Gastroesophageal sphincter (tissue), 4 donors: ENCODE measurements at regions not wholly inside any gene's neighbourhood (a gene's known extent, or its start where the extent isn't known, plus 50 kb on each side); places are given as distances from the start of the nearest gene placed in this dataset.
A peak's percentile ranks its signal among the peaks of the same experiment; 100 is the strongest.

Source experiments
- ATAC-seq: fragments of 150-250 bp; one replicate; pipeline ENCODE4 v1.9.1; 2016; ENCODE audit warnings: mild to moderate bottlenecking, moderate library complexity
- H3K27ac ChIP-seq, 4 donors: fragments of 200-600 bp; sonication (generic) in 3 of 4; 1 replicate in 3 of 4; 2 replicates in 1 of 4; pipeline ENCODE4 v1.5.1; 2016 to 2019
- H3K27me3 ChIP-seq: fragments of 200-600 bp; sonication (generic); one replicate; pipeline ENCODE4 v1.5.1; 2019
- H3K36me3 ChIP-seq, 2 donors: fragments of 200-600 bp; sonication (generic); one replicate each; pipeline ENCODE4 v1.5.1; 2019; ENCODE audit warnings: control low read depth in 1 of 2
- H3K4me1 ChIP-seq, 3 donors: fragments of 200-600 bp; sonication (generic); 1 replicate in 2 of 3; 2 replicates in 1 of 3; pipeline ENCODE4 v1.5.1; 2016 to 2019; ENCODE audit warnings: control low read depth in 2 of 3
- H3K4me3 ChIP-seq, 2 donors: fragments of 200-600 bp; sonication (generic); one replicate each; pipeline ENCODE4 v1.5.1; 2019; ENCODE audit warnings: mild to moderate bottlenecking in 1 of 2, moderate library complexity in 1 of 2
- H3K9me3 ChIP-seq, 3 donors: fragments of 200-600 bp; sonication (generic); one replicate each; pipeline ENCODE4 v1.5.1; 2017 to 2019; ENCODE audit warnings: control low read depth in 2 of 3
- EP300 ChIP-seq: sonication (generic); formaldehyde crosslinking; IDR thresholded peaks from one replicate; pipeline ENCODE4 v1.6.1; 2017; ENCODE audit warnings: antibody characterized with exemption, mild to moderate bottlenecking
- POLR2A ChIP-seq, 2 donors: fragments of 450-650 bp; IDR thresholded peaks; one replicate each; pipeline ENCODE4 v1.6.1; 2017; ENCODE audit warnings: antibody characterized with exemption in 2 of 2, mild to moderate bottlenecking in 2 of 2, moderate library complexity in 1 of 2
- POLR2AphosphoS5 ChIP-seq: sonication (generic); formaldehyde crosslinking; IDR thresholded peaks from one replicate; pipeline ENCODE4 v1.6.1; 2017; ENCODE audit warnings: antibody characterized with exemption
- WGBS, 2 donors: methylation state at CpG; one replicate each; pipeline ENCODE4 v1.1.5; 2018; ENCODE audit warnings: low coverage in 1 of 2; 5-methylcytosine and 5-hydroxymethylcytosine counted together
- TF ChIP-seq, protein P1 (sequence below), 4 experiments: fragments of 200-600 bp in 2 of 4; fragments of 450-650 bp in 2 of 4; sonication (generic) in 1 of 4; IDR thresholded peaks; one replicate each; pipeline ENCODE4 v1.5.1; 2017 to 2019; ENCODE audit warnings: antibody characterized with exemption in 4 of 4, mild to moderate bottlenecking in 2 of 4, moderate library complexity in 2 of 4

DNA sequence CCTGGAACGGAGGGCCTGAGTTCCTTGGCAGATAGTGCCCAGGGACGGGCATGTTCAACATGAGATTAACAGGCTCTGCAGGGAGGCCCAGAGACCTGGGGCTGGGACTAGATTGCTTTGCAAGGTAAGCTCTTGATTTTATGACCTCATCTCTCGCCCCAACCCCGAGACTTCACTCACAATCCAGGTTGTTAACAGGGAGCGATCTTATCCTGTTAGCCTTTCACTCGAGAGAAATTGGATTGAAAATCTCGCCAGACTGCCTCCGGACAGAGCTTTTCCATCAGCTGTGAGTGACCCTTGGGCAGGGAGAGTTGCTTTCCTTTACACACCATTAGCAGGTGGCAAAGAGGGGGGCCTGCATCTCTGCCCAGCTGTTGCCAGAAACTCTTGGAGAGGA is 521.7 kb upstream of the EEF2KMT start:
- no peak for ATAC-seq
- Histone ChIP-seq H3K27ac (no peak overlapping the region), H3K27me3 (peaks cover 47% of the 10 kb centered on the region), H3K36me3 (no peaks in the 10 kb centered on the region), H3K9me3 (no peaks in the 10 kb centered on the region), H3K4me1 (no peaks in the 10 kb centered on the region), H3K4me3 (no peak overlapping the region)
- WGBS, 2 donors, result 20% methylated on average over 2 of the region's 8 CpGs; no CpG with 5 or more reads in 1 of the 2 donors
- no peak for TF ChIP-seq POLR2A (IDR thresholded peaks at IDR 0.05)
- TF ChIP-seq, protein P1, sequence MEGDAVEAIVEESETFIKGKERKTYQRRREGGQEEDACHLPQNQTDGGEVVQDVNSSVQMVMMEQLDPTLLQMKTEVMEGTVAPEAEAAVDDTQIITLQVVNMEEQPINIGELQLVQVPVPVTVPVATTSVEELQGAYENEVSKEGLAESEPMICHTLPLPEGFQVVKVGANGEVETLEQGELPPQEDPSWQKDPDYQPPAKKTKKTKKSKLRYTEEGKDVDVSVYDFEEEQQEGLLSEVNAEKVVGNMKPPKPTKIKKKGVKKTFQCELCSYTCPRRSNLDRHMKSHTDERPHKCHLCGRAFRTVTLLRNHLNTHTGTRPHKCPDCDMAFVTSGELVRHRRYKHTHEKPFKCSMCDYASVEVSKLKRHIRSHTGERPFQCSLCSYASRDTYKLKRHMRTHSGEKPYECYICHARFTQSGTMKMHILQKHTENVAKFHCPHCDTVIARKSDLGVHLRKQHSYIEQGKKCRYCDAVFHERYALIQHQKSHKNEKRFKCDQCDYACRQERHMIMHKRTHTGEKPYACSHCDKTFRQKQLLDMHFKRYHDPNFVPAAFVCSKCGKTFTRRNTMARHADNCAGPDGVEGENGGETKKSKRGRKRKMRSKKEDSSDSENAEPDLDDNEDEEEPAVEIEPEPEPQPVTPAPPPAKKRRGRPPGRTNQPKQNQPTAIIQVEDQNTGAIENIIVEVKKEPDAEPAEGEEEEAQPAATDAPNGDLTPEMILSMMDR (IDR thresholded peaks at IDR 0.05), result no peak
- TF ChIP-seq EP300, result no peak
- TF ChIP-seq POLR2AphosphoS5, result no peak

DNA sequence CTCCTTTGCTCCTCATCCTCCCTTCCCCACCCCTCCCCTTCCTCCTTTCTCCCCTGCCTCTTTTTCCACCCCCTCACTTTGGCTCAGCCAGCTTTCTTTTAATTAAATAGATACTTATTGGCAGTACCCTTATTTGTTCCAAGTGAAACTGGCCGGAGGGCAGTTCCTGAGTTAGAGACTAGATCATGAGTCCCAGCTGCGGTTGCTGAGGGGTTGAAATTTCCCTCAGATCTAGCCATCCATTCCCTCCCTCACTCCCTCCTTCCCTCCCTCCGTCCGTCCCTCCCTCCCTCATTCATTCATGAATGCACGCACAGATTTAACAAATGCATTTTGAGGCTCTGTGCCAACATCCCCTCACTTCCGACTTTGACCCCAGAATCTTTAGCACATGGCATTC is 519.2 kb upstream of the EEF2KMT start:
- no peak for ATAC-seq
- no peaks in the 10 kb centered on the region for H3K4me1 ChIP-seq
- no peaks in the 10 kb centered on the region for H3K36me3 ChIP-seq
- no peak overlapping the region for H3K27ac ChIP-seq
- WGBS, 2 donors, result 20 to 28% methylated on average over 1 to 6 of the region's 6 CpGs
- H3K27me3 ChIP-seq, result peaks cover 65% of the 10 kb centered on the region
- TF ChIP-seq POLR2AphosphoS5, result no peak
- TF ChIP-seq, protein P1 (IDR thresholded peaks at IDR 0.05), result no peak
- TF ChIP-seq EP300, result no peak
- TF ChIP-seq POLR2A (IDR thresholded peaks at IDR 0.05), result no peak
- no peaks in the 10 kb centered on the region for H3K9me3 ChIP-seq
- H3K4me3 ChIP-seq, result no peak overlapping the region

DNA sequence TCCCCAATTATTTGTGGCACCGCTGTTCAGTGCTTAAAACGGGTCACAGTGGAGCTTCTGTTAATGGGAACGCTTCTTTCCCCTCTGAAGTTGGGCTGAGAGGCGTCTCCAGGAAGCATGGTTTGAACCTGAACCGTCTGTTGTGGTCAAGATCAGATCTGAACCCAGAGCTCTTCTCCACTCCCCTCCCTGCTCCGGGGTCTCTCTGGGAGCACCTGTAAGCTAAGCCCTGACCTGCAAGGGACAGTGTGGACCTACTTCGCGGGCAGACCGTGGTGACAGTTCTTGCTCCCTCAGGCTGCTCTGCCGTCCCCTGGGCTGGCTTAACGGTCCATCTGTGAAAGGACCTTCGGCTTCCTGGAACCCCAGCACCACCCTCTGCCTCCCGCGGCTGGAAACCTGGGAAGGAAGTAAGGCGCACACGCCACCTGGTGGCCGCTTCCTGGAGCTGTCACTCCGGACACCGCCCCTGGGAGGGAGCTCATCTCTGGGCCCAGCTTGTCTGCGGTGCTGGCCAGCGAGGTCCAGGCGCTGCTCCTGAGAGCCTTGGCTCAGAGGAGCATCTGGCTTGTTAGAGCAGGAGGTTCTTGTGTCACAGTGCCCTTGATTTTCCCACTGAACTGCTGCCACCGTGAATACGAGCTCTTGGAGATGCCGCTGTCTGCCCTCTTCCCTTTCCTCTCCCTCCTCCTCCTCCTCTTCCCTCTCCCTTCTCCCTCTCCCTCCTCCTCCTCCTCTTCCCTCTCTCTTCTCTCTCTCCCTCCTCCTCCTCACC is 518.5 kb upstream of the EEF2KMT start:
- H3K4me3 ChIP-seq, result no peak overlapping the region
- ATAC-seq, result peak; percentile 43
- no peaks in the 10 kb centered on the region for H3K4me1 ChIP-seq
- no peak for TF ChIP-seq POLR2AphosphoS5
- TF ChIP-seq, protein P1 (IDR thresholded peaks at IDR 0.05), result peak in 3 of 4 experiments; percentile 22 to 54 (median 35)
- TF ChIP-seq POLR2A (IDR thresholded peaks at IDR 0.05), result no peak
- no peak for TF ChIP-seq EP300
- H3K27me3 ChIP-seq, result peaks cover 66% of the 10 kb centered on the region
- no peak overlapping the region for H3K27ac ChIP-seq
- no peaks in the 10 kb centered on the region for H3K36me3 ChIP-seq
- H3K9me3 ChIP-seq, result no peaks in the 10 kb centered on the region
- WGBS, 2 donors, result 38 to 40% methylated on average over 7 to 8 of the region's 25 CpGs

DNA sequence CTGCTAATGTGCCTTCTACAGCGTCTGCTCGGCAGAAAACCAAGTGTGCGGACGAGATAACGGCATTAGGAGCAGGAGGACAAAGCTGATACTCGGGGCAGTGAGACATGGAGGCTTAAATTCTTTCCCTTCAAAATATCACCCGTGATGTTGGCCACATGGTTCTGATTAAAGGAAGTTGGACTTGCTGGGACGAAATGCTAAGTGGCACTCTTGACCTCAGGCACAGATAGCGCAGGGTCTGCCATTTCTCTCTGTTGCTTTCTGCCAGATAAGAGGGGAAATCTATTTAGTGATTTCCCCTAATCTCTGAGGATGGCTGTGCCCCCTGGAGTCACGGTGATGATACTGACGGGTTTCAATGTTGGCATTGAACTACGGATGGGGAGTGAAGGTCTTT is 509.6 kb upstream of the EEF2KMT start:
- H3K27me3 ChIP-seq, result peaks cover 23% of the 10 kb centered on the region
- ATAC-seq, result no peak
- TF ChIP-seq POLR2AphosphoS5, result no peak
- TF ChIP-seq, protein P1 (IDR thresholded peaks at IDR 0.05), result no peak
- TF ChIP-seq EP300, result no peak
- TF ChIP-seq POLR2A (IDR thresholded peaks at IDR 0.05), result no peak
- no peaks in the 10 kb centered on the region for H3K36me3 ChIP-seq
- H3K4me1 ChIP-seq, result no peaks in the 10 kb centered on the region
- 21 to 38% methylated on average over 3 to 5 of the region's 12 CpGs for WGBS, 2 donors
- H3K4me3 ChIP-seq, result no peak overlapping the region
- H3K27ac ChIP-seq, result no peak overlapping the region
- no peaks in the 10 kb centered on the region for H3K9me3 ChIP-seq

DNA sequence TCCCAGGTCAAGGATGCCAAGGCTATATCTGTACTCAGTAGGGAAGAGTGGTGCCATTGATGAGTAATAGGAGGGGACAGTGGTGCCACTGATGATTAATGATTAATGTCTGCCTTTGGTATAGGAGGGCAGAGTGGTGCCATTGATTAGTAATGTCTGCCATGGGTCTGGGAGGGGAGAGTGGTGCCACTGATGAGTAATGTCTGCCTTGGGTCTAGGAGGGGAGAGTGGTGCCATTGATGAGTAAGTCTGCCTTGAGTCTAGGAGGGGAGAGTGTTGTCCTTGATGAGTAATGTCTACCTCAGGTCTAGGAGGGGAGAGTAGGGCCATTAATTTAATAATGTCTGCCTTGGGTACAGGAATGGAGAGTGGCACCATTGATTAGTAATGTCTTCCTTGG is 507.8 kb upstream of the EEF2KMT start:
- H3K27ac ChIP-seq, result no peak overlapping the region
- peaks cover 19% of the 10 kb centered on the region for H3K27me3 ChIP-seq
- ATAC-seq, result no peak
- no peak overlapping the region for H3K4me3 ChIP-seq
- peaks cover 0 to 10% (median 0%) of the 10 kb centered on the region in 3 donors for H3K9me3 ChIP-seq
- H3K4me1 ChIP-seq, result no peaks in the 10 kb centered on the region
- no peaks in the 10 kb centered on the region for H3K36me3 ChIP-seq
- TF ChIP-seq POLR2A (IDR thresholded peaks at IDR 0.05), result no peak
- TF ChIP-seq POLR2AphosphoS5, result no peak
- no peak for TF ChIP-seq EP300
- TF ChIP-seq, protein P1 (IDR thresholded peaks at IDR 0.05), result no peak
